ENCODE measurements at regions not wholly inside any gene's neighbourhood (a gene's known extent, or its start where the extent isn't known, plus 50 kb on each side); places are given as distances from the start of the nearest gene placed in this dataset.

- TF ChIP-seq CTCF (conservative IDR thresholded peaks at IDR 0.05) (no peak), EZH2 (IDR thresholded peaks at IDR 0.05; ENCODE audit: low read depth) (no peak)
- Histone ChIP-seq H3K4me1 (replicated peaks; ENCODE audit: insufficient read depth) (no peaks in the 10 kb centered on the region), H2AFZ (no peak overlapping the region), H4K20me1 (ENCODE audit: insufficient read depth) (no peaks in the 10 kb centered on the region), H3K36me3 (ENCODE audit: low read depth) (no peaks in the 10 kb centered on the region), H3K79me2 (ENCODE audit: low read depth) (no peaks in the 10 kb centered on the region), H3K27me3 (ENCODE audit: insufficient read depth, low read depth) (0 out of 2 replicates have a peak, but pooled peaks cover 6% of the 10 kb centered on the region), H3K4me3 (no peak overlapping the region), H3K9me2 (ENCODE audit: insufficient read depth) (0 out of 2 replicates have a peak, but pooled peaks cover 4% of the 10 kb centered on the region), H3K4me2 (no peak overlapping the region), H3K9me3 (ENCODE audit: insufficient read depth, low read depth) (no peaks in the 10 kb centered on the region), H3K27ac (no peak overlapping the region), H3F3A (ENCODE audit: insufficient read depth, low read depth) (no peaks in the 10 kb centered on the region)
- intact Hi-C loops (cut with micrococcal nuclease; ENCODE audit: unreplicated experiment), result no loop called here
- CTCF ChIA-PET, result interaction anchor here (0.7 kb wide), 1 partner anchor 706 kb away, joined by 27 read pairs; no protein-coding TSS in a partner anchor
- no TSS peak for BruUV-seq (replicated peaks)
- no peak for DNase-seq
- POLR2A ChIA-PET (ENCODE audit: unreplicated experiment), result no interaction called here
These were observed 108.6 kb upstream of the PDE1C start for GRCh38 chr7:32178677-32179366.

GRCh38 chr7:32177232-32177631 is 107.0 kb upstream of the PDE1C start:
- Histone ChIP-seq H3K4me3 (no peak overlapping the region), H3K27me3 (ENCODE audit: insufficient read depth, low read depth) (0 out of 2 replicates have a peak, but pooled peaks cover 6% of the 10 kb centered on the region), H3K79me2 (ENCODE audit: low read depth) (no peaks in the 10 kb centered on the region), H3K4me2 (no peak overlapping the region), H4K20me1 (ENCODE audit: insufficient read depth) (no peaks in the 10 kb centered on the region), H3K9me2 (ENCODE audit: insufficient read depth) (0 out of 2 replicates have a peak, but pooled peaks cover 4% of the 10 kb centered on the region), H3K27ac (no peak overlapping the region), H3F3A (ENCODE audit: insufficient read depth, low read depth) (no peaks in the 10 kb centered on the region), H3K9me3 (ENCODE audit: insufficient read depth, low read depth) (no peaks in the 10 kb centered on the region), H3K4me1 (replicated peaks; ENCODE audit: insufficient read depth) (no peaks in the 10 kb centered on the region), H3K36me3 (ENCODE audit: low read depth) (no peaks in the 10 kb centered on the region), H2AFZ (no peak overlapping the region)
- BruUV-seq (replicated peaks), result no TSS peak
- no peak for DNase-seq
- no peak for TF ChIP-seq EZH2 (IDR thresholded peaks at IDR 0.05; ENCODE audit: low read depth)
- CTCF ChIA-PET, result no interaction called here
- intact Hi-C loops (cut with micrococcal nuclease; ENCODE audit: unreplicated experiment), result no loop called here
- POLR2A ChIA-PET (ENCODE audit: unreplicated experiment), result interaction anchor here (0.6 kb wide), 1 partner anchor 11 kb away, joined by 4 read pairs; no protein-coding TSS in a partner anchor

GRCh38 chr7:32175099-32175498 is 104.9 kb upstream of the PDE1C start:
- Histone ChIP-seq H3K4me1 (replicated peaks; ENCODE audit: insufficient read depth) (no peaks in the 10 kb centered on the region), H3K9me3 (ENCODE audit: insufficient read depth, low read depth) (no peaks in the 10 kb centered on the region), H3K36me3 (ENCODE audit: low read depth) (no peaks in the 10 kb centered on the region), H4K20me1 (ENCODE audit: insufficient read depth) (no peaks in the 10 kb centered on the region), H3K27ac (no peak overlapping the region), H3K27me3 (ENCODE audit: insufficient read depth, low read depth) (0 out of 2 replicates have a peak, but pooled peaks cover 6% of the 10 kb centered on the region), H3K79me2 (ENCODE audit: low read depth) (no peaks in the 10 kb centered on the region), H3K4me2 (no peak overlapping the region), H3F3A (ENCODE audit: insufficient read depth, low read depth) (no peaks in the 10 kb centered on the region), H3K9me2 (ENCODE audit: insufficient read depth) (0 out of 2 replicates have a peak, but pooled peaks cover 4% of the 10 kb centered on the region), H3K4me3 (no peak overlapping the region), H2AFZ (no peak overlapping the region)
- CTCF ChIA-PET, result no interaction called here
- no peak for DNase-seq
- BruUV-seq (replicated peaks), result no TSS peak
- POLR2A ChIA-PET (ENCODE audit: unreplicated experiment), result no interaction called here
- intact Hi-C loops (cut with micrococcal nuclease; ENCODE audit: unreplicated experiment), result no loop called here
- no peak for TF ChIP-seq CTCF (conservative IDR thresholded peaks at IDR 0.05)
- TF ChIP-seq EZH2 (IDR thresholded peaks at IDR 0.05; ENCODE audit: low read depth), result no peak
